ENCODE measurements at regions not wholly inside any gene's neighbourhood (a gene's known extent, or its start where the extent isn't known, plus 50 kb on each side); places are given as distances from the start of the nearest gene placed in this dataset.

- no peaks in the 10 kb centered on the region for H3K36me3 ChIP-seq (ENCODE audit: insufficient read depth, low read length)
- no peak overlapping the region for H3K9ac ChIP-seq (ENCODE audit: low read length)
- H3K27me3 ChIP-seq (ENCODE audit: insufficient read depth, low read length): no peaks in the 10 kb centered on the region
- no peaks in the 10 kb centered on the region for H3K4me1 ChIP-seq (ENCODE audit: insufficient read depth, low read length, severe bottlenecking)
- H3K9me3 ChIP-seq (ENCODE audit: low read length): no peaks in the 10 kb centered on the region
- TF ChIP-seq EZH2 (IDR thresholded peaks at IDR 0.05; ENCODE audit: borderline replicate concordance, low read length): no peak
- TF ChIP-seq CTCF (IDR thresholded peaks at IDR 0.05; ENCODE audit: low read length): no peak
- H3K9me2 ChIP-seq (ENCODE audit: low read depth, low read length): no peaks in the 10 kb centered on the region
- no peaks in the 10 kb centered on the region for H4K20me1 ChIP-seq (ENCODE audit: insufficient read depth, low read length)
- no peak overlapping the region for H2AFZ ChIP-seq (ENCODE audit: low read length)
- no peak overlapping the region for H3K4me3 ChIP-seq (ENCODE audit: low read depth, low read length, poor library complexity, severe bottlenecking)
- no peaks in the 10 kb centered on the region for H3K79me2 ChIP-seq (ENCODE audit: insufficient read depth, low read length)
- no peak overlapping the region for H3K27ac ChIP-seq (ENCODE audit: low read depth, low read length, poor library complexity, severe bottlenecking)
- no peaks in the 10 kb centered on the region for H3F3A ChIP-seq (ENCODE audit: insufficient read depth, low read length)
- no peak overlapping the region for H3K4me2 ChIP-seq (ENCODE audit: low read length)
These were observed 166.0 kb downstream of the ABHD5 start for GRCh38 chr3:43856761-43857160.

DNA sequence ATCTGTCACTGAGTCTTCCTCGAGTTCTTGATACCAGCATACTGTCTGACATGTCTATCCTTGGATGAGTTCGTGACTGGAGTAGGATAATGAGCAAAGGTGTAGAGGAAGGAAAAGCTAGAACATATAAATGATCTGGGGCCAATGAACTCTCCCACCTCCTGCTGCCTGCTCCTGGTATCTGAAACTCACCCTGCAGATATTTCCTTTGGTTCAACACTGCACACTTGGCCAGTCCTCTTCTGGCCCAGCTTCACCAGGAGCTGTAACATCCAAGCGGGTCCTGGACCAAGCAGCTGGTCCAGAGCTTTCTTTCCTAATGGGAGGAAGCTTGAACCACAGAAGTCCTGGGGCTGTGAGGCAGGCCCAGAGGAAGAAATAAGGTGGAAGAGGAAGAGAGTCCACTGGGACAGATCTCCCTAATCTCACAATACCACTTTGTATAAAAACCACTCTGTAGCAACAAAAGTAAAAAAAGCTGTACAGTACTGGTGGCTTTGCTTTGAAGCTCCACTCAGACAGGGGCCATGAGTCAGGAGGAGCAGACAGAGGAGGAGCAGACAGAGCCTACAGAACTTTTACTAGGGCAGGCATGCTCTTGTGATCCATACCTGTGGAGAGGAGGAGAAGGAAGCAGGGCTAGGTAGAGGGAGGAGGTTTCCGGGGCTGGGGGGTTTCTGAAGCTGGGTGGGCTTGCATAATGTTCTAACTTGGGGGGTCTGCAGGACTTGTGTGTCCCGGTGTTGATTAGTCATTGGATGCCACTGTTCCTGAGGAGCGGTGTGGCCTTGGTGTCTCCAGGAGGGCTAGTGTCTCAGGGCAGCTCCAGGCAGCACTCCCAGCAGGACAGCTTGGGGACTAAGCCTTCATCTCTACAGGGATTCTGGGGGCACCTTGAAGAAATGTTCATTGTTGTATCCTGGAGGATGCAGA, 166.9 kb downstream of the ABHD5 start:
- Histone ChIP-seq H3K9me3 (ENCODE audit: low read length) (no peaks in the 10 kb centered on the region), H3K9ac (ENCODE audit: low read length) (no peak overlapping the region), H3K27me3 (ENCODE audit: insufficient read depth, low read length) (no peaks in the 10 kb centered on the region), H4K20me1 (ENCODE audit: insufficient read depth, low read length) (no peaks in the 10 kb centered on the region), H3K4me2 (ENCODE audit: low read length) (no peak overlapping the region), H3K4me3 (ENCODE audit: low read depth, low read length, poor library complexity, severe bottlenecking) (no peak overlapping the region), H2AFZ (ENCODE audit: low read length) (no peak overlapping the region), H3F3A (ENCODE audit: insufficient read depth, low read length) (no peaks in the 10 kb centered on the region), H3K36me3 (ENCODE audit: insufficient read depth, low read length) (no peaks in the 10 kb centered on the region), H3K27ac (ENCODE audit: low read depth, low read length, poor library complexity, severe bottlenecking) (no peak overlapping the region), H3K79me2 (ENCODE audit: insufficient read depth, low read length) (no peaks in the 10 kb centered on the region), H3K9me2 (ENCODE audit: low read depth, low read length) (no peaks in the 10 kb centered on the region), H3K4me1 (ENCODE audit: insufficient read depth, low read length, severe bottlenecking) (no peaks in the 10 kb centered on the region)
- no peak for TF ChIP-seq CTCF (IDR thresholded peaks at IDR 0.05; ENCODE audit: low read length)
- no peak for TF ChIP-seq EZH2 (IDR thresholded peaks at IDR 0.05; ENCODE audit: borderline replicate concordance, low read length)

- Histone ChIP-seq H2AFZ (ENCODE audit: low read length) (no peak overlapping the region), H3K4me2 (ENCODE audit: low read length) (no peak overlapping the region)
These were observed 167.6 kb downstream of the ABHD5 start for GRCh38 chr3:43858294-43858701.

More at GRCh38 chr3:43858294-43858701, 167.6 kb downstream of the ABHD5 start:
- Histone ChIP-seq H3K4me3 (ENCODE audit: low read depth, low read length, poor library complexity, severe bottlenecking) (no peak overlapping the region), H3K4me1 (ENCODE audit: insufficient read depth, low read length, severe bottlenecking) (no peaks in the 10 kb centered on the region), H3K27ac (ENCODE audit: low read depth, low read length, poor library complexity, severe bottlenecking) (no peak overlapping the region), H3K9me3 (ENCODE audit: low read length) (no peaks in the 10 kb centered on the region), H3F3A (ENCODE audit: insufficient read depth, low read length) (no peaks in the 10 kb centered on the region), H3K27me3 (ENCODE audit: insufficient read depth, low read length) (no peaks in the 10 kb centered on the region), H3K36me3 (ENCODE audit: insufficient read depth, low read length) (no peaks in the 10 kb centered on the region), H3K9ac (ENCODE audit: low read length) (no peak overlapping the region), H3K9me2 (ENCODE audit: low read depth, low read length) (no peaks in the 10 kb centered on the region), H3K79me2 (ENCODE audit: insufficient read depth, low read length) (no peaks in the 10 kb centered on the region), H4K20me1 (ENCODE audit: insufficient read depth, low read length) (no peaks in the 10 kb centered on the region)
- TF ChIP-seq CTCF (IDR thresholded peaks at IDR 0.05; ENCODE audit: low read length) (no peak), EZH2 (IDR thresholded peaks at IDR 0.05; ENCODE audit: borderline replicate concordance, low read length) (no peak)
